AG09319 (cell line): ENCODE measurements at regions not wholly inside any gene's neighbourhood (a gene's known extent, or its start where the extent isn't known, plus 50 kb on each side); places are given as distances from the start of the nearest gene placed in this dataset.

ENCODE experiments used
- DNase-seq: peaks from one replicate; pipeline ENCODE4 v3.0.0-alpha.2; 2010; ENCODE audit warnings: low read depth; ENCODE audit errors: extremely low read depth
- TF ChIP-seq, protein P1 (sequence below): IDR thresholded peaks from 2 replicates; pipeline ENCODE4 v1.5.1; 2011; ENCODE audit warnings: low read depth, mild to moderate bottlenecking, inconsistent platforms, low read length, moderate library complexity

GRCh38 chr12:19572920-19573558, 133.7 kb downstream of the AEBP2 start:
- TF ChIP-seq, protein P1, sequence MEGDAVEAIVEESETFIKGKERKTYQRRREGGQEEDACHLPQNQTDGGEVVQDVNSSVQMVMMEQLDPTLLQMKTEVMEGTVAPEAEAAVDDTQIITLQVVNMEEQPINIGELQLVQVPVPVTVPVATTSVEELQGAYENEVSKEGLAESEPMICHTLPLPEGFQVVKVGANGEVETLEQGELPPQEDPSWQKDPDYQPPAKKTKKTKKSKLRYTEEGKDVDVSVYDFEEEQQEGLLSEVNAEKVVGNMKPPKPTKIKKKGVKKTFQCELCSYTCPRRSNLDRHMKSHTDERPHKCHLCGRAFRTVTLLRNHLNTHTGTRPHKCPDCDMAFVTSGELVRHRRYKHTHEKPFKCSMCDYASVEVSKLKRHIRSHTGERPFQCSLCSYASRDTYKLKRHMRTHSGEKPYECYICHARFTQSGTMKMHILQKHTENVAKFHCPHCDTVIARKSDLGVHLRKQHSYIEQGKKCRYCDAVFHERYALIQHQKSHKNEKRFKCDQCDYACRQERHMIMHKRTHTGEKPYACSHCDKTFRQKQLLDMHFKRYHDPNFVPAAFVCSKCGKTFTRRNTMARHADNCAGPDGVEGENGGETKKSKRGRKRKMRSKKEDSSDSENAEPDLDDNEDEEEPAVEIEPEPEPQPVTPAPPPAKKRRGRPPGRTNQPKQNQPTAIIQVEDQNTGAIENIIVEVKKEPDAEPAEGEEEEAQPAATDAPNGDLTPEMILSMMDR, result peak; percentile 43
- no peak for DNase-seq

DNA sequence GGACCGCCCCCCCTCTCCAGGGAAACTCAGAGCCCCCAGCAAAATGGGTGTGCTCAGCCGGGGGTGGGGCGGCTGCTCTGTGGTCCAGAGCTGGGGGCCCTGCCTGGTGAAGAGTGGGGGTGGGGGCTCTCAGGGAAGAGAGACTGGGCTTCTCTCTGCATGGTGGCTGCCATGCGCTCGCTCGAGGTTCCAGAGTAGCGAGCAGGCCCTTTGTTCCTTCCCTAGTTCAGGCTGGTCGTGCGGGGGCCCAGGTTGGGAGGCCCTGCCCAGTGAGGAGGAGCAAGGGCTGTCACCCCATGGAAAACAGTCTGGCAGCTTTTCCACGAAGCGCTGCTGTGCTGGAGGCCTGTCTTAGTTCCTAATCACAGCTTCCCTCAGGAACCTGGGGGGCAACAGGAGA, 134.6 kb downstream of the AEBP2 start:
- DNase-seq, result no peak
- TF ChIP-seq, protein P1, result no peak

GRCh38 chr12:19574601-19575000, 135.3 kb downstream of the AEBP2 start:
- DNase-seq, result no peak
- TF ChIP-seq, protein P1, result no peak; the same call in 1 of the 2 replicates

GRCh38 chr12:19575337-19576243, 136.3 kb downstream of the AEBP2 start:
- no peak for DNase-seq
- TF ChIP-seq, protein P1, result no peak

GRCh38 chr12:19576506-19577280, 137.4 kb downstream of the AEBP2 start:
- no peak for DNase-seq

GRCh38 chr12:19577281-19577530, 137.9 kb downstream of the AEBP2 start:
- TF ChIP-seq, protein P1, result no peak
- DNase-seq, result no peak

More at GRCh38 chr12:19576506-19577280, 137.4 kb downstream of the AEBP2 start:
- TF ChIP-seq, protein P1, result no peak

GRCh38 chr12:19584732-19585131, 145.4 kb downstream of the AEBP2 start:
- TF ChIP-seq, protein P1, result no peak
- no peak for DNase-seq
